H1 (cell line): ENCODE measurements at regions not wholly inside any gene's neighbourhood (a gene's known extent, or its start where the extent isn't known, plus 50 kb on each side); places are given as distances from the start of the nearest gene placed in this dataset.

Experiments used
- CBX5 ChIP-seq: fragments of 300-800, 300-1000 bp; sonication (generic); IDR thresholded peaks from 2 replicates; pipeline ENCODE4 v1.7.1; 2016; ENCODE audit warnings: antibody characterized with exemption, low read length, low read depth
- EP300 ChIP-seq, 2 experiments: IDR thresholded peaks; 1 replicate in 1 of 2; 2 replicates in 1 of 2; pipeline ENCODE4 v1.6.1; 2011 to 2012; ENCODE audit warnings: low read depth in 2 of 2, low read length in 2 of 2, mild to moderate bottlenecking in 2 of 2, borderline replicate concordance in 1 of 2, inconsistent platforms in 1 of 2, moderate library complexity in 1 of 2
- MAFK ChIP-seq: IDR thresholded peaks from 2 replicates; pipeline ENCODE4 v1.6.1; 2012; ENCODE audit warnings: low read depth, mild to moderate bottlenecking, improper control_type of control experiment, low read length
- SIX5 ChIP-seq: IDR thresholded peaks from 2 replicates; pipeline ENCODE4 v1.6.1; 2011; ENCODE audit warnings: mild to moderate bottlenecking, low read depth, low read length

DNA sequence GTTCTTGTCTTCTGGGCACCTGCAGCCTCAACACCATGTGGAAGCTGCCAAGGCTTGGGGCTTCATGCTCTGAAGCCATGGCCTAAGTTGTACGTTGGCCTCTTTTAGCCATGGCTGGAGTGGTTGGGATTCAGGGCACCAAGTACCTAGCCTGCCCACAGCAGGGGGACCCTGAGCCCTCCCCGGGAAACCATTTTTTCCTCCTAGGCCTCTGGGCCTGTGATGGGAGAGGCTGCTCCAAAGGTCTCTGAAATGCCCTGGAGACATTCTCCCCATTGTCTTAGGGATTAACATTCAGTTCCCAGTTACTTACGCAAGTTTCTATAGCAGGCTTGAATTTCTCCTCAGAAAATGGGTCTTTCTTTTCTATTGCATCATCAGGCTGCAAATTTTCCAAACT is 269.3 kb downstream of the NAP1L3 start (continued):
- TF ChIP-seq SIX5 = no peak
- TF ChIP-seq EP300 (IDR thresholded peaks at IDR 0.05; ENCODE audit: borderline replicate concordance in 1 of 2, low read depth in 2 of 2, low read length in 2 of 2) = no peak
- no peak for TF ChIP-seq MAFK
- no peak for TF ChIP-seq CBX5
